Vagina (tissue), 2 donors: ENCODE measurements at regions not wholly inside any gene's neighbourhood (a gene's known extent, or its start where the extent isn't known, plus 50 kb on each side); places are given as distances from the start of the nearest gene placed in this dataset.

Experiments
- DNase-seq, 2 donors: peaks; one replicate each; pipeline ENCODE4 v3.0.0-alpha.2; 2017; ENCODE audit errors: extremely low spot score in 2 of 2
- H3K27ac ChIP-seq: fragments of 200-600 bp; sonication (generic); one replicate; pipeline ENCODE4 v1.5.1; 2019
- H3K27me3 ChIP-seq: fragments of 200-600 bp; sonication (generic); one replicate; pipeline ENCODE4 v1.5.1; 2019
- H3K36me3 ChIP-seq, 2 donors: fragments of 200-600 bp; sonication (generic); one replicate each; pipeline ENCODE4 v1.5.1; 2017 to 2019
- H3K4me1 ChIP-seq: fragments of 200-600 bp; sonication (generic); one replicate; pipeline ENCODE4 v1.5.1; 2019
- H3K4me3 ChIP-seq, 2 donors: fragments of 200-600 bp; sonication (generic); 1 replicate in 1 of 2; 2 replicates in 1 of 2; pipeline ENCODE4 v1.5.1; 2016 to 2019
- H3K9me3 ChIP-seq: fragments of 200-600 bp; sonication (generic); one replicate; pipeline ENCODE4 v1.5.1; 2019
- POLR2A ChIP-seq, 2 donors: fragments of 450-650 bp; IDR thresholded peaks; one replicate each; pipeline ENCODE4 v1.6.1; 2017; ENCODE audit warnings: antibody characterized with exemption in 2 of 2, mild to moderate bottlenecking in 2 of 2, moderate library complexity in 2 of 2
- POLR2AphosphoS5 ChIP-seq, 2 donors: sonication (generic); formaldehyde crosslinking; IDR thresholded peaks; one replicate each; pipeline ENCODE4 v1.9.0; 2017; ENCODE audit warnings: antibody characterized with exemption in 2 of 2, mild to moderate bottlenecking in 2 of 2, low read depth in 1 of 2; ENCODE audit not compliant: insufficient read depth in 1 of 2
- intact Hi-C: fragments of 100-400 bp; cut with DNase I; formaldehyde crosslinking; loops from one replicate; pipeline ENCODE4 v1.15.1; 2023
- TF ChIP-seq, protein P1 (sequence below), 3 experiments: fragments of 450-650 bp in 2 of 3; fragments of 200-600 bp in 1 of 3; sonication (generic) in 1 of 3; IDR thresholded peaks; one replicate each; pipeline ENCODE4 v1.5.1; 2017 to 2019; ENCODE audit warnings: antibody characterized with exemption in 3 of 3, mild to moderate bottlenecking in 2 of 3, moderate library complexity in 2 of 3

GRCh38 chr18:40904295-40904694 lies 1050.7 kb upstream of the PIK3C3 start:
- Histone ChIP-seq H3K4me1 (no peaks in the 10 kb centered on the region), H3K9me3 (no peaks in the 10 kb centered on the region), H3K27me3 (no peaks in the 10 kb centered on the region), H3K4me3 (no peak overlapping the region), H3K27ac (no peak overlapping the region), H3K36me3 (no peaks in the 10 kb centered on the region)
- TF ChIP-seq POLR2A (IDR thresholded peaks at IDR 0.05): no peak
- no peak for TF ChIP-seq POLR2AphosphoS5 (IDR thresholded peaks at IDR 0.05; ENCODE audit: insufficient read depth in 1 of 2, low read depth in 1 of 2)
- TF ChIP-seq, protein P1, sequence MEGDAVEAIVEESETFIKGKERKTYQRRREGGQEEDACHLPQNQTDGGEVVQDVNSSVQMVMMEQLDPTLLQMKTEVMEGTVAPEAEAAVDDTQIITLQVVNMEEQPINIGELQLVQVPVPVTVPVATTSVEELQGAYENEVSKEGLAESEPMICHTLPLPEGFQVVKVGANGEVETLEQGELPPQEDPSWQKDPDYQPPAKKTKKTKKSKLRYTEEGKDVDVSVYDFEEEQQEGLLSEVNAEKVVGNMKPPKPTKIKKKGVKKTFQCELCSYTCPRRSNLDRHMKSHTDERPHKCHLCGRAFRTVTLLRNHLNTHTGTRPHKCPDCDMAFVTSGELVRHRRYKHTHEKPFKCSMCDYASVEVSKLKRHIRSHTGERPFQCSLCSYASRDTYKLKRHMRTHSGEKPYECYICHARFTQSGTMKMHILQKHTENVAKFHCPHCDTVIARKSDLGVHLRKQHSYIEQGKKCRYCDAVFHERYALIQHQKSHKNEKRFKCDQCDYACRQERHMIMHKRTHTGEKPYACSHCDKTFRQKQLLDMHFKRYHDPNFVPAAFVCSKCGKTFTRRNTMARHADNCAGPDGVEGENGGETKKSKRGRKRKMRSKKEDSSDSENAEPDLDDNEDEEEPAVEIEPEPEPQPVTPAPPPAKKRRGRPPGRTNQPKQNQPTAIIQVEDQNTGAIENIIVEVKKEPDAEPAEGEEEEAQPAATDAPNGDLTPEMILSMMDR (IDR thresholded peaks at IDR 0.05): no peak
- DNase-seq: no peak
- intact Hi-C loops: no loop called here

DNA sequence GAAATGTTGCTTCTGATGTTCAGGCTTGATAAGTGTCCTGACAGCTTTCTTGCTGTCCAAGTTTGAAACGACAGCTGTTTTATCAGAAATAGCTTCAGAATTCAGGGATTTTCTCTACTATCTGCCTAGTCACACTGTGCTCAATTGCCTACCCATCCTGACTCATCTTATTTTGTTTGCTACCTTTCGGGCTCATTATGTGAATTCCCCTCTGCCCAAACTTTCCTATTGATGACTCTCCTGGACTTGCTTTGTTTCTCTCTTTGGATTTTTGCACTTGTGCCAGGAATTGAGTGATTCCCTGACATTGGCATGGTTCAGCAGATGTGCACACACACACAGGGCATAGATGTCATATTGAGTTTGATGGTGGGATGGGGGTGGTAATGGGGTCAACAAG lies 1052.6 kb upstream of the PIK3C3 start:
- H3K27me3 ChIP-seq: no peaks in the 10 kb centered on the region
- no peak overlapping the region for H3K4me3 ChIP-seq
- TF ChIP-seq POLR2AphosphoS5 (IDR thresholded peaks at IDR 0.05; ENCODE audit: insufficient read depth in 1 of 2, low read depth in 1 of 2) (no peak), POLR2A (IDR thresholded peaks at IDR 0.05) (no peak)
- TF ChIP-seq, protein P1 (IDR thresholded peaks at IDR 0.05): no peak
- no peak overlapping the region for H3K27ac ChIP-seq
- no peak for DNase-seq
- H3K4me1 ChIP-seq: no peaks in the 10 kb centered on the region
- H3K36me3 ChIP-seq: no peaks in the 10 kb centered on the region
- H3K9me3 ChIP-seq: no peaks in the 10 kb centered on the region
- intact Hi-C loops: no loop called here

- no peaks in the 10 kb centered on the region for H3K4me1 ChIP-seq
- no peak overlapping the region for H3K27ac ChIP-seq
- H3K27me3 ChIP-seq: no peaks in the 10 kb centered on the region
- DNase-seq: no peak
- H3K4me3 ChIP-seq: no peak overlapping the region
- no peaks in the 10 kb centered on the region for H3K9me3 ChIP-seq
- no peaks in the 10 kb centered on the region for H3K36me3 ChIP-seq
- TF ChIP-seq POLR2A (IDR thresholded peaks at IDR 0.05) (no peak), POLR2AphosphoS5 (IDR thresholded peaks at IDR 0.05; ENCODE audit: insufficient read depth in 1 of 2, low read depth in 1 of 2) (no peak)
- TF ChIP-seq, protein P1 (IDR thresholded peaks at IDR 0.05): no peak
- intact Hi-C loops: no loop called here
Observed at GRCh38 chr18:40897884-40898283, 1057.2 kb upstream of the PIK3C3 start.

DNA sequence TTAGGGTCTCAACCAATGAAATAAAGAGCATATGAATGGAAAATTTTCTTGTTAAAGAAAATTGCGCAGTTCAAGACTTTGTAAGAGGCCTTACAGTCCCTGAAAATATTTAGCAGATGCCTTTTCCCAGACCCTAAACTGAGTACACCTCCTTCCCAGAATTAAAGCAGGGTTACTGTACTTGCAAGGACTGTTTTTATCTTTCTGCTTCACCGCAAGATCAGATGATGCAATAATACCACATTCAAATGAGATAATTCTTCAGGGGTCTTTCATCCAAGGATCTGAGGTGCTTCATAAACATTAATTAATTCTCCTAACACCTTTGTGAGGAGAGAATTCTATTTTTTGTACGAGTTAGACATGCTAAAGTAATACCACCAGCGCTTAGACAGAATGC lies 1071.8 kb upstream of the PIK3C3 start:
- no peaks in the 10 kb centered on the region for H3K27me3 ChIP-seq
- intact Hi-C loops: no loop called here
- no peaks in the 10 kb centered on the region for H3K36me3 ChIP-seq
- no peaks in the 10 kb centered on the region for H3K9me3 ChIP-seq
- no peak overlapping the region for H3K27ac ChIP-seq
- TF ChIP-seq POLR2A (IDR thresholded peaks at IDR 0.05) (no peak), POLR2AphosphoS5 (IDR thresholded peaks at IDR 0.05; ENCODE audit: insufficient read depth in 1 of 2, low read depth in 1 of 2) (no peak)
- TF ChIP-seq, protein P1 (IDR thresholded peaks at IDR 0.05): no peak
- no peak for DNase-seq
- no peaks in the 10 kb centered on the region for H3K4me1 ChIP-seq
- no peak overlapping the region for H3K4me3 ChIP-seq

DNA sequence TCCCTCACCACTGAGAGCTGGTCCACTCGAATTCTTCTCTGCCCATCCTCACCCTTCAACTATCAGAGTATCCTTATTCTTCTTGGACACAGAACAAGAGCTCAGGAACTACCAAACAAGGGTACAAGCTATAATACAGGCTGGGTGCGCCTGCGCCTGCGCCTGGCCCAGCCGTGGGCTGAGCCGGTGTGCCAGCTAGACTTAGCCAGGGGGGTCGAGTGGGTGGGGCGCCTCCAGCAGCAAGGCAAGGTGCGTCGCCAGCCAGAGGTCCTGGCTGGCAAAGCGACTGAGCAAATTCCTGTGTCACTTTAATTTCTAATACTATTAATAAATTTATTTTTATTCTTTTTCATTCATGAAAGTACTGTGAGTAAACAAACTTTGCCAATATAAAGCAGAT lies 1072.6 kb upstream of the PIK3C3 start:
- Histone ChIP-seq H3K27me3 (no peaks in the 10 kb centered on the region), H3K27ac (no peak overlapping the region), H3K4me3 (no peak overlapping the region), H3K9me3 (no peaks in the 10 kb centered on the region), H3K4me1 (no peaks in the 10 kb centered on the region), H3K36me3 (no peaks in the 10 kb centered on the region)
- no peak for TF ChIP-seq POLR2A (IDR thresholded peaks at IDR 0.05)
- TF ChIP-seq, protein P1 (IDR thresholded peaks at IDR 0.05): no peak
- intact Hi-C loops: no loop called here
- DNase-seq: no peak
